PC-9 (cell line): ENCODE measurements at regions not wholly inside any gene's neighbourhood (a gene's known extent, or its start where the extent isn't known, plus 50 kb on each side); places are given as distances from the start of the nearest gene placed in this dataset.
A peak's percentile ranks its signal among the peaks of the same experiment; 100 is the strongest.

Source experiments
- BruUV-seq: library from RNA; stranded (reverse); fragments of 400-500 nt; replicated peaks from 2 replicates; lab custom pipeline; 2021; lab: Mats Ljungman, UMichigan
- CTCF ChIA-PET: fragments of 300-600 bp; sonication (Branson Sonifier 250); formaldehyde crosslinking; loops from one replicate; lab custom pipeline; 2022; ENCODE audit warnings: antibody characterized with exemption; lab: Charles Lee
- POLR2A ChIA-PET: fragments of 300-600 bp; sonication (Branson Sonifier 250); formaldehyde crosslinking; loops from one replicate; lab custom pipeline; 2022; ENCODE audit warnings: antibody characterized with exemption; ENCODE audit not compliant: unreplicated experiment; lab: Charles Lee
- DNase-seq, 2 experiments: peaks; one replicate each; pipeline versions ENCODE4 v3.0.0 to v3.0.0-alpha.2; 2015 to 2022; ENCODE audit warnings: mixed read lengths in 1 of 2
- H2AFZ ChIP-seq: fragments of 200-600 bp; sonication (generic); 2 replicates; pipeline ENCODE4 v1.8.1; 2017; ENCODE audit warnings: antibody characterized with exemption
- H3F3A ChIP-seq: fragments of 200-600 bp; sonication (generic); 2 replicates; pipeline ENCODE4 v1.8.1; 2017; ENCODE audit warnings: antibody characterized with exemption, mild to moderate bottlenecking, low read depth; ENCODE audit not compliant: insufficient read depth
- H3K27ac ChIP-seq: fragments of 200-600 bp; sonication (generic); 2 replicates; pipeline ENCODE4 v1.6.1; 2016; ENCODE audit warnings: mixed run types
- H3K27me3 ChIP-seq: fragments of 200-600 bp; sonication (generic); 2 replicates; pipeline ENCODE4 v1.6.1; 2016; ENCODE audit warnings: low read depth, mixed run types; ENCODE audit not compliant: insufficient read depth
- H3K36me3 ChIP-seq: fragments of 200-600 bp; sonication (generic); 2 replicates; pipeline ENCODE4 v1.6.1; 2016; ENCODE audit warnings: low read depth, mixed run types
- H3K4me1 ChIP-seq: fragments of 200-600 bp; sonication (generic); replicated peaks from 2 replicates; pipeline ENCODE4 v1.6.1; 2016; ENCODE audit warnings: mixed run types; ENCODE audit not compliant: insufficient read depth
- H3K4me2 ChIP-seq: fragments of 200-600 bp; sonication (generic); 2 replicates; pipeline ENCODE4 v1.6.1; 2017; ENCODE audit warnings: mixed run types
- H3K4me3 ChIP-seq: fragments of 200-600 bp; sonication (generic); 2 replicates; pipeline ENCODE4 v1.6.1; 2016; ENCODE audit warnings: mixed run types
- H3K79me2 ChIP-seq: fragments of 200-600 bp; sonication (generic); 2 replicates; pipeline ENCODE4 v1.6.1; 2017; ENCODE audit warnings: low read depth, mixed run types
- H3K9me2 ChIP-seq: fragments of 200-600 bp; sonication (generic); 2 replicates; pipeline ENCODE4 v1.8.1; 2017; ENCODE audit warnings: mild to moderate bottlenecking; ENCODE audit not compliant: insufficient read depth
- H3K9me3 ChIP-seq: fragments of 200-600 bp; sonication (generic); 2 replicates; pipeline ENCODE4 v1.8.1; 2016; ENCODE audit warnings: low read depth; ENCODE audit not compliant: insufficient read depth
- H4K20me1 ChIP-seq: fragments of 200-600 bp; sonication (generic); 2 replicates; pipeline ENCODE4 v1.8.1; 2017; ENCODE audit not compliant: insufficient read depth
- CTCF ChIP-seq: fragments of 200-600 bp; sonication (generic); conservative IDR thresholded peaks from 2 replicates; pipeline ENCODE4 v1.6.1; 2017; ENCODE audit warnings: mixed run types, antibody characterized with exemption, mild to moderate bottlenecking, moderate library complexity
- EZH2 ChIP-seq: fragments of 200-600 bp; sonication (generic); IDR thresholded peaks from 2 replicates; pipeline ENCODE4 v1.8.0; 2017; ENCODE audit warnings: antibody characterized with exemption, low read depth
- intact Hi-C: fragments of 100-400 bp; cut with micrococcal nuclease; formaldehyde crosslinking; loops from one replicate; pipeline ENCODE4 v1.10.0; 2022; ENCODE audit not compliant: unreplicated experiment

GRCh38 chr7:46886669-46887374 lies 695.1 kb downstream of the TNS3 start:
- POLR2A ChIA-PET = no interaction called here

GRCh38 chr7:46885167-46885566 lies 696.7 kb downstream of the TNS3 start:
- H3K9me2 ChIP-seq = no peaks in the 10 kb centered on the region
- no peaks in the 10 kb centered on the region for H4K20me1 ChIP-seq
- H3K4me1 ChIP-seq = 0 out of 2 replicates have a peak, but pooled peaks cover 3% of the 10 kb centered on the region
- DNase-seq = no peak
- CTCF ChIA-PET = no interaction called here
- no peak overlapping the region for H3K4me2 ChIP-seq
- no peak overlapping the region for H3K27ac ChIP-seq
- no peak overlapping the region for H3K4me3 ChIP-seq
- H3K79me2 ChIP-seq = no peaks in the 10 kb centered on the region
- POLR2A ChIA-PET = no interaction called here
- H2AFZ ChIP-seq = no peak overlapping the region
- H3F3A ChIP-seq = no peaks in the 10 kb centered on the region
- TF ChIP-seq CTCF (no peak), EZH2 (no peak)
- no peaks in the 10 kb centered on the region for H3K27me3 ChIP-seq
- H3K9me3 ChIP-seq = peaks cover 8% of the 10 kb centered on the region
- intact Hi-C loops = no loop called here
- no peaks in the 10 kb centered on the region for H3K36me3 ChIP-seq
- no TSS peak for BruUV-seq

More at GRCh38 chr7:46886669-46887374, 695.1 kb downstream of the TNS3 start:
- Histone ChIP-seq H3K36me3 (no peaks in the 10 kb centered on the region), H3K9me3 (peaks cover 11% of the 10 kb centered on the region), H3F3A (no peaks in the 10 kb centered on the region), H3K9me2 (no peaks in the 10 kb centered on the region), H4K20me1 (no peaks in the 10 kb centered on the region), H3K27ac (no peak overlapping the region), H3K27me3 (no peaks in the 10 kb centered on the region), H2AFZ (no peak overlapping the region), H3K4me2 (no peak overlapping the region), H3K79me2 (no peaks in the 10 kb centered on the region), H3K4me1 (0 out of 2 replicates have a peak, but pooled peaks cover under 1% of the 10 kb centered on the region), H3K4me3 (no peak overlapping the region)
- no peak for DNase-seq
- intact Hi-C loops = no loop called here
- BruUV-seq = no TSS peak
- TF ChIP-seq EZH2 = no peak
- TF ChIP-seq CTCF = no peak
- CTCF ChIA-PET = no interaction called here

DNA sequence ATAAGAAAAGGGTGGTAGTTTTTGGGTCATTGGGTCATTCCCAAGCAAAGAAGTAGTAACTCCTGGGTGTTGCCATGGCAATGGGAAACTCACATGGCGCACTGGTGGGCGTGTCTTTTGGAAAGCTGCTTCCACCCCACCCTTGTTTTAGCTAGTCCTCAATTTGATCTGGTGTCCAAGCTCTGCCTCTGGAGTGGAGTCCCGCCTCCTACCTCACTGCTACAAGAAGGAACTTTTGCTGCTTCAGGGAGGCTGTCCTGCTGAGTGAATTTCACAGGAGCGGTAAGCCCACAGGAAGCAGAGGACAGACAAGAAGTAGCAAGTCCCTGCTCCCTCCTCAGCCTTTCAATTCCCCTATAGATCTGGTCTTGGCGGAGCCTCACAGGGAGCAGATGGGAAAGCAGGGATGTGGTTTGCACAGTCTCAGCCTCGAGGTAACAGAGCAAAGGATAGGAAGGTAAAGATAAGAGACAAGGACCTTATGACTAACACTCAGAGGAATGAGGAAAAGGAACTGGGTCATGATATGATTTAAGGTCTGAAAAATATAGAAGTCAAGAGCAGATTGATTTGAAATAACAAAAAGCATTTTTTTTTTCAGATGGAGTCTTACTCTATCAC lies 700.3 kb downstream of the TNS3 start:
- H3K4me1 ChIP-seq = 0 out of 2 replicates have a peak, but pooled peaks cover 3% of the 10 kb centered on the region

More for the DNA sequence above, 700.3 kb downstream of the TNS3 start:
- no peak overlapping the region for H3K27ac ChIP-seq
- H3K4me3 ChIP-seq = no peak overlapping the region
- no peaks in the 10 kb centered on the region for H4K20me1 ChIP-seq
- H3K9me2 ChIP-seq = no peaks in the 10 kb centered on the region
- peak; percentile 44 to 60 for DNase-seq
- intact Hi-C loops = loop anchor here (2.0 kb wide), 1 partner anchor 231 kb away; no protein-coding TSS in a partner anchor
- H2AFZ ChIP-seq = no peak overlapping the region
- no peaks in the 10 kb centered on the region for H3K36me3 ChIP-seq
- BruUV-seq = TSS peak; percentile 28
- H3K27me3 ChIP-seq = no peaks in the 10 kb centered on the region
- H3K4me2 ChIP-seq = no peak overlapping the region
- ChIA-PET CTCF (interaction anchor here (0.5 kb wide), 1 partner anchor 86 kb away, joined by 4 read pairs; no protein-coding TSS in a partner anchor), POLR2A (no interaction called here)
- TF ChIP-seq CTCF = no peak
- TF ChIP-seq EZH2 = no peak
- H3K9me3 ChIP-seq = peaks cover 8% of the 10 kb centered on the region; the same call in 1 of the 2 replicates
- no peaks in the 10 kb centered on the region for H3K79me2 ChIP-seq
- H3F3A ChIP-seq = no peaks in the 10 kb centered on the region
